ENCODE measurements at regions not wholly inside any gene's neighbourhood (a gene's known extent, or its start where the extent isn't known, plus 50 kb on each side); places are given as distances from the start of the nearest gene placed in this dataset.

- ATAC-seq = no peak
- Histone ChIP-seq H3K4me1 (no peaks in the 10 kb centered on the region), H3K27ac (no peak overlapping the region), H3K36me3 (no peaks in the 10 kb centered on the region), H3K4me3 (no peak overlapping the region), H3K27me3 (ENCODE audit: low read depth) (no peaks in the 10 kb centered on the region), H3K9me3 (no peaks in the 10 kb centered on the region)
- no peak for TF ChIP-seq CTCF (IDR thresholded peaks at IDR 0.05)
- intact Hi-C loops (cut with DNase I) = no loop called here
- DNase-seq = no peak
Measured at GRCh38 chr11:128018692-128019091, 568.7 kb downstream of the ETS1 start.

- Histone ChIP-seq H3K9me3 (no peaks in the 10 kb centered on the region), H3K36me3 (no peaks in the 10 kb centered on the region), H3K27ac (no peak overlapping the region), H3K27me3 (ENCODE audit: low read depth) (no peaks in the 10 kb centered on the region), H3K4me1 (no peaks in the 10 kb centered on the region), H3K4me3 (no peak overlapping the region)
- no peak for TF ChIP-seq CTCF (IDR thresholded peaks at IDR 0.05)
- intact Hi-C loops (cut with DNase I) = no loop called here
- ATAC-seq = no peak
- DNase-seq = no peak
Measured at GRCh38 chr11:128005562-128005961, 581.8 kb downstream of the ETS1 start.

DNA sequence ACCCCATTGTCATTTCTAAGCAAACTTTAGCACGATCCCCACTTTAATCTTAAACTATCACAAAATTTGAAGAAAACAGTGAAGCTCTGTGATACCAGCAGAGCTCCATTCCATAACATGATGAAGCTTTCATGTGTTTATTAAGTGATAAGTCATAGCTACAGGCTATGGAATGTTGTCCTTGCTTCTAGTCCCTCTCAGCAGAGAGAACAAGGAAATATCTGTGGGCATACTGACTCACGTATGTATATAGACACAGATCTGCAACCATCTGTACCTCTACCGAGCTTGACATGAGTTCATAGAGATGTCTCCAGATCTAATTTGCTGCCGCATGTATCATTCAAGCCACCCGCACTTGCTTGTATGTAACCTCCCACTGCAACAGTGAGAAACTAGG lies 588.9 kb downstream of the ETS1 start:
- intact Hi-C loops (cut with DNase I) = no loop called here
- Histone ChIP-seq H3K4me3 (no peak overlapping the region), H3K4me1 (no peaks in the 10 kb centered on the region), H3K36me3 (no peaks in the 10 kb centered on the region), H3K9me3 (no peaks in the 10 kb centered on the region), H3K27me3 (ENCODE audit: low read depth) (no peaks in the 10 kb centered on the region), H3K27ac (no peak overlapping the region)
- TF ChIP-seq CTCF (IDR thresholded peaks at IDR 0.05) = no peak
- ATAC-seq = no peak
- DNase-seq = no peak

GRCh38 chr11:127997594-127997993 lies 589.8 kb downstream of the ETS1 start:
- DNase-seq = no peak

DNA sequence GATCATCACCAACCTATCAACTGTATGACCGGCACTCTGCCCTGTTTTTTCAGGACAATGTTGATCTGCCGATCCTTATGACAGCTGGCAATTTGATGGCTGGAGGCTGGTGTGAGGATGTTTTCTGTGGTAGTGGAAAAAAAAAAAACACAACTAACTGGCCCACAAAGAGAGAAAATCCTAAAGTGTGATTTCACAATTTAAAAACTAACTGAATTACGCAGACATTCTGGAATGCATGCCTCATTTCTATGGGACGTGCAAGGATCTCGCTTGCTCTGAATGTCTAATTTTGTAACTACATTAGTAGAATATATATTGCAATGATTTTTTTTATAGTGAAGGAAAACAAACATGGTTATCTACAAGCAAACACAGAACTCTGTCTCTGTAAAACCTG lies 590.5 kb downstream of the ETS1 start:
- intact Hi-C loops (cut with DNase I) = no loop called here
- no peak for TF ChIP-seq CTCF (IDR thresholded peaks at IDR 0.05)

More at GRCh38 chr11:127997594-127997993, 589.8 kb downstream of the ETS1 start:
- ATAC-seq = no peak
- Histone ChIP-seq H3K9me3 (no peaks in the 10 kb centered on the region), H3K4me1 (no peaks in the 10 kb centered on the region), H3K27ac (no peak overlapping the region), H3K36me3 (no peaks in the 10 kb centered on the region), H3K4me3 (no peak overlapping the region), H3K27me3 (ENCODE audit: low read depth) (no peaks in the 10 kb centered on the region)
- TF ChIP-seq CTCF (IDR thresholded peaks at IDR 0.05) = no peak
- intact Hi-C loops (cut with DNase I) = no loop called here

GRCh38 chr11:127995921-127996320 lies 591.4 kb downstream of the ETS1 start:
- H3K4me1 ChIP-seq = no peaks in the 10 kb centered on the region

More for the DNA sequence above, 590.5 kb downstream of the ETS1 start:
- H3K27ac ChIP-seq = no peak overlapping the region
- DNase-seq = no peak
- ATAC-seq = no peak
- H3K9me3 ChIP-seq = no peaks in the 10 kb centered on the region
- H3K27me3 ChIP-seq (ENCODE audit: low read depth) = no peaks in the 10 kb centered on the region
- H3K36me3 ChIP-seq = no peaks in the 10 kb centered on the region
- no peaks in the 10 kb centered on the region for H3K4me1 ChIP-seq
- no peak overlapping the region for H3K4me3 ChIP-seq

More at GRCh38 chr11:127995921-127996320, 591.4 kb downstream of the ETS1 start:
- TF ChIP-seq CTCF (IDR thresholded peaks at IDR 0.05) = no peak
- Histone ChIP-seq H3K36me3 (no peaks in the 10 kb centered on the region), H3K27me3 (ENCODE audit: low read depth) (no peaks in the 10 kb centered on the region), H3K4me3 (no peak overlapping the region), H3K9me3 (no peaks in the 10 kb centered on the region), H3K27ac (no peak overlapping the region)
- no peak for ATAC-seq
- intact Hi-C loops (cut with DNase I) = no loop called here
- DNase-seq = no peak

Measured in lower lobe of right lung (tissue), 2 donors.